ENCODE measurements at regions not wholly inside any gene's neighbourhood (a gene's known extent, or its start where the extent isn't known, plus 50 kb on each side); places are given as distances from the start of the nearest gene placed in this dataset.

GRCh38 chr11:80084608-80085007 is 643.8 kb upstream of the TENM4 start:
- no peak for DNase-seq

DNA sequence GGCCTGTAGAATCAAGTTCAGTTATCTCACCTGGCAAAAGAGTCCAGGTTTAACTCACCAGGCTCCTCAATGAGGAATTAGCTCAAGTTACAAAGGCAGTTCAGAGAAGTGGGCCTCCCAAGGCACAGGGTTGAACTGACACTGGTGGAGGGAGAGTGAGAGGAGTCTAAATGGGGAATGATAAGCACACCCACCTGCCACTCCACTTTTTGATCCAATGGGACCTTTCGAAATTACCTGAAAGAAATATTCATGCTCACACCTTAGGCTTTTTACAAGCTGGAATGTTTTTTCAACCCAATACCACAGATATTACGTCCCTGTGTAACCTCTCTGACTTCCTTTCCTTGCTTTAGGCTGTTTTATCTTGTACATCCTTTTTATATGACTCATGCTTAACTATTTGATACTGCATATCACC is 642.7 kb upstream of the TENM4 start:
- DNase-seq, result no peak

DNA sequence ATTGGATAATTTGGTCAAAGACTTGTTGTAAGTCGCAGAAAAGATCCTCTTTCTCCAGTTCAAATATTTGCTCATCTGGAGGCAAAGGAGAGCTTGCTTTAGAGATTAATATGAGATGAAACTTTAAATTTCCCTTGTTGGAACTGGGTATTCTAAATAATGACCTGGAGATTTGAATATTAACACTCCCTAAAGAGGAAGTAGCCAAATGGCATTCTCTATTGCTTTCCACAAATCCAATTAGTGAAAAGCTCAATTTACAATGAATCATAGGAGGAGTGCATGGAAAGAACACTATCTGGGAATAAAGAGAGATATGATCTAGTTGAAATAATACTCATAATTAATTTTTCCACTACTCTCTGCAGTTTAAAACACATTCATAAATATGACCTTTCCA is 641.6 kb upstream of the TENM4 start:
- DNase-seq, result no peak

DNA sequence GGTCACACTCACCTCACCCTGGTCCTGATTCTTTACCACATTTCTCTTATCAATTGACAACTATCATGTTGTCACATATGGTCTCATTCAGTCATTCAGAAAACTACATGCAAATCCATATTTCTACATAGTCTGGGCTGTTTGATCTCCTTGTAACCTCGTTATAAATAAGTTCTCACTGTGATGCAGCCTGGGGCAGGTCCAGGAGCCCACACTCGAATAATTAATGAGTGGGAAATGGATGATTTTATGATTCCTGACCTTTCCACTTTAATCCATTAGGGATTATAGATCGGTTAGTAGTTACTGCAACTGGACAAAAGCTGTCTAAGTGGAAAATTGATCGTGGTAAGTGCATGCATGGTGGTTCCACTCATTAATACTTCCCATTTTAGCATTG is 636.3 kb upstream of the TENM4 start:
- DNase-seq, result no peak

GRCh38 chr11:80074837-80075236 is 634.0 kb upstream of the TENM4 start:
- no peak for DNase-seq

DNA sequence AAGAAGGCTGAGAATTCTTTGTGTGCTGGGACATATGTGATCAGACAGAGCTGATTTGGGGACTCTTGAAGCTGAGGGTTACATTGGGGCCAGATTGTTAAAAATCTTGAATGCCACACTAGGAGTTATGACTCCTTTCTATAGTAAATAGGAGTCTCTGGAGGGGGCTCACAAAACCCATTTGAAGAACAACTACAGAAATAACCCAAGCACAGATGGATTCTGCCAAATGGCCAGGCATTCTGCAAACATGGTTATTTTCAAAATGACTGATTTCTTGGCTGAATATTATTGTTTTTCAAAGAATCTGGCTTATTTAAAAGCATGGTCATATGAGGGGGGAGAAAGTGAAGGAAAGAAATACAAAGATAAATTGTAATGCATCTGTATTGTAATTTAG is 625.5 kb upstream of the TENM4 start:
- no peak for DNase-seq

DNA sequence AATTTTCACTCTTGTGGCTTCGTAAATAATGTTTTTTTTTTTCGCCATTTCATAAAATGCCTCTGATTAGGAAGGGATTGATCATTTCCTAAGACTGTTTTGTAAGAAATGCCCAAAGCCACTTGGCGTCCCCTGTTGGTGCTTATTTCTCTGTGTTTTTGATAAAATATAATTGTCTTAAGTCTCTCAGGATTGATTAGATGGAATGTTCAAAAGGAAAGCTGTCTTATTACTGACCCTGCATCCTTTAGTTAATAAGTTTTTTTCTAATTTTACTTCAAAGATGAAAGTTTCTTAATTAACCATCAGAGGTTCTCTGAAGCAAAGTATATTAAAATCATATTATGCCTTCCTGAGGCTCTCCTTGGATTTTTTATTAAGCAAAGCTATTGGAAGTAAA is 624.3 kb upstream of the TENM4 start:
- DNase-seq, result no peak

- DNase-seq, result no peak
Observed at GRCh38 chr11:80061056-80061455, 620.2 kb upstream of the TENM4 start.

- no peak for DNase-seq
Observed at GRCh38 chr11:80054582-80055165, 613.8 kb upstream of the TENM4 start.

DNA sequence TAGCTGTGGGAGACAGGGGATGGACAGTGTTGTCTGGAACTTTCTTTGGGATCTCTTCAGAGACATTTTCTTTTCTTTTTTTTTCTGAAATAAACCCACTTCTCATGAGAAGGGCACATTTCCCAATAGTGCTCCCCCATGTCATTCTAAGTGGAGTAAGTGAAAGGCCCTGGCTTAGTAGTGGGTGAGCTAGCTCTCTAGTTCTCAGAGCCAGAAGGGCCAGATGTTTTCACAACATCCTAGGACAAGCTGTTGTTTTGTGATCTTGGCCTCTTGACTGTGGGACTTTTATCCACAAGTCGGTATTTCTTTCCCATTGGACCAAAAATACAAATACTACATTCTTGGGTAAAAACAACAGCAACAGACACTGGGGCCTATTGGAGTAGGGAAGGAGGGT is 607.7 kb upstream of the TENM4 start:
- DNase-seq, result no peak

DNA sequence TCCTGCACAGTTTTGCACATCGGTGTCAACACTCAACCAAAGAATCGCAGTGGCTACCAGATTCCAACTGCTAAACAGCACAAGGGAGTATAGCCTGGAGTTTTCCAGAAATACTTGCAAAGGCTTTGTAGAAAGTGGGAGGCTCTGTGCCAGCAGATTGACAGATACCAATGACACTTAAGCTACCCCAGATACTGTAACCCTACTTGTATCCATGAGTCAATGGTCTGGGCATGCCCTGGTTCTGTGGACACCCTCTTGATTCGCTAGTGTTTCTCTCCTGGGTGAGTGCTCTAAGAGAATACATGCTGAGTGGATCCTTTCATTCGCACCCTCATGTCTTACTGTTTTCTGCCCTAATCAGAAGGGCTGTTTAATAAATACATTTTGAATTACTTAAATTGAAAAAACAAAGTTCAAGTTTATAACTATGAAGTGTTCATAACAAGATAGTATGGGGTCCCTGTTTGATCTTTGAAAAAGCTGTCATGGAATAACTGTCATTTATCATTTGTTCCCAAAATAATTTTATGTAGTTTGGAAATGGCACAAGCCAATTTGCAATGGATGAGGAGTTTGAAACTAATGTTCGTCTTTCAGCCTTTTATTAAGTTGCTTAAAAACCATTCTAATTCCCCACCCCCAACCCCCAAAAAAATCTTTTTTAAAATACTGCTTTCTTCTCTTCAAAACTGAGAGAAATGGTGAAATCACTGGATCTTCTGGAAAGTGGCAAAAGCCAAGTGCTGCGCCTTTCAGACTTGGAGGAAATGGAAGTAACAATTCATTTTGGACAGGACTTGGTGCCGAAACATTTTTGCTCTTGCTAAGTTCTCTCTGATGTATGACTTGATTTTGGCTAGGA is 600.5 kb upstream of the TENM4 start:
- no peak for DNase-seq

DNA sequence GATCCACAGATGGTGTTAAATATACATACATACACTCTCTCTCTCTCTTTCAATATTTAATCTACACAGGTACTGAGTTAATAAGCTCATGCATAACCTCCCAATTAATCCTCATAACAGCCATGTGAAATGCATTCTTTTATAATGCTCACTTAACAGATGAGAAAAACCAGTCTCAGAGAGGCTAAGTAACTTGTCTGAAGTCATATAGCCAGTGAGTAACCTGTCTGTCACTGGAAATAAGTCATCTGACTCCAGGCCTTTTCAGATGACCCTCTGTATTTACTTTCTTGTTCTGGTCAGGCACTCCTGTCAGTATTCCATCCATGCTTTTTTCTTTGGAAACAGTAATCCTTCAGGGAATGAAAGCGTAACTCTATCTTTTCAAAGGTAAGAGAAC is 594.0 kb upstream of the TENM4 start:
- DNase-seq, result no peak

GRCh38 chr11:80031014-80031600 is 590.3 kb upstream of the TENM4 start:
- DNase-seq, result no peak

DNA sequence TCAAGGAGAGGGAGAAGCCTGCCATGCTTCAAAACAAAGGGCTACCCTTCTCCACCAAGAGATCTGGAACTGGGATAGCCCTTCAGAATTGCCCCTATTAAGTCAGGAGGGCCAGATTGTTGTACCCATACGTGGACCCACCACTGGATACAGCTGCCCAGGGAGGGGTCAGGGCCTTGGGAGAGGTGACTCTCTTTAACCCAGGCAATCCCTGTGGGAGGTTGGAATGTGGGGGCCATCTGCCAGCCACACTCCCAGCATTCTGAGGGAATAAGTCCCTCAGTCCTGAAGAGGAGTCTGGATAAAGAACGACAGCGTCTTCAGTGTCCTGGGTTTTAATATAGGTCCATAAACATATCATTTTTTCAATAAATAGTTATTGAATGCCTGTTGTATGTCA is 588.2 kb upstream of the TENM4 start:
- no peak for DNase-seq

DNA sequence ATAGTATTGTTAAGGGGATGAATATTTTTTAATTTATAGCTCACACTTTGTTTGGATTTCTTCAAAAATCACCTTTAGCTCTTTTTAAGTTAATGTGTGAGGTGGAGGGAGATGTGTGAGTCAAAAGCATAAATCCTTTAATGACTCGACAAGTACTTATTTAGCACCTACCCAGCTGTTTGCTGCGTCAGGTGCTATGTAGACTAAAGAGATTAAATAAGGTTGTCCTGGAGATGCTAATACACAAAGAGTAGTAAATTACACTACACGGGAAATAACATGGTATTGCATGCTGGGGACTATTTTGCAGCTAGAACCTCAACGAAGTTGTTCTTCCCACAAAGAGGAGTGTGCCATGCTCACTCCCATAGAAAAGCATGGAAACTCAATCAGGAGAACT is 583.3 kb upstream of the TENM4 start:
- no peak for DNase-seq

DNA sequence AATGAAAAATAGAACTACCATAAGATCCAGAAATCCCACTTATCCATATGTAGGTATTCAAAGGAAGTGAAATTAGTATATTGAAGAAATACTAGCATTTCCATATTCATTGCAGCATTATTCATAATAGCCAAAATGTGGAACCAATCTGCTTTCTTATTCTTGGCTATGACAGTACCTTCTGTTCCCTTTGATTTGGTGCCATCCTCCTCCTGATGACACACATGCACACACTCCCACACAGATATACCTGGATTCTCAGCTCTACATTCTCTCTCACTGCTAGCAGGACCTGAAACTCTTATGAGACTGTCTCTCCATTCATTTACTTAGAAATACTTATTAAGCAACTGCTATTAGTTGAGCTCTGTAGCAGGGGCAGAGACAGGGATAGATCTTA is 582.6 kb upstream of the TENM4 start:
- DNase-seq, result no peak

DNA sequence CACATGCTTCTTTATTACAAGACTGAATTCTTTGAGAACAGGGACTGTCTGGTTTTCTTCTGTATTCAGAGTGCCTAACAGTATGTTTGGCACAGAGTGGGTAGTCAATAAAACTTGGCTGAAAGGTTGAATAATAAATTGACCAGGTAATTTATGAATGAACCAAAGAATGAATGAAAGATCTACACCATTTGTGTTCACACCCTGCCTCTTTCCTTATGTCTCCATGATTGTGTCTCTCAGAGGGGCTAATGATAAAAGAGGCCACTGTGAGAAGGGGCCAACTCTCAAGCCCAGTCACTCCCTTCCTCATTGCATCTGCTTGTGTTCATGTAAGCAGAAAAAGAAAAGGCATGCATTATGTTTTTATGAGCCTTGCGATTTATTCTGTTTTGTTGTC is 569.7 kb upstream of the TENM4 start:
- DNase-seq, result no peak

- DNase-seq, result no peak
Observed at GRCh38 chr11:80009081-80009480, 568.3 kb upstream of the TENM4 start.

- no peak for DNase-seq
Observed at GRCh38 chr11:80007616-80008015, 566.8 kb upstream of the TENM4 start.

DNA sequence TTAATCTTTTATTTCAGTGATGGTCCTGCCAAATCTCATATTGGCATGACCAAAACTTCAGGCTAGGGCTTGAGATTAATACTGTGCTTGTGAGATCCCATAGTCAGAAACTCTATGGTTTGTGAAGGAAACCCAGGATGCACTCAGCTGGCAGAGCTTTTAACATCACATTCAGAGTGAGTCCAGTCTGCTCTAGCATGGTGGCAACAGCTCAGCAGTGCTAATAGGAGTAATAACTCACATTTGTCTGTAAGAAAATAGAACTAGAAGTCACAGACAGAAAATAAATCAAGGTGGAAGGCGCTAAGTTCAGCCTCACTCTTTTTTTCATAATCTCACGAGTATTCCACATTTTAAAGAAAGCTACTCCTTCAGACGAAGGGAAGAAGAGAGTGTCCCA is 549.3 kb upstream of the TENM4 start:
- DNase-seq, result no peak

- no peak for DNase-seq
Observed at GRCh38 chr11:79982185-79982584, 541.4 kb upstream of the TENM4 start.

- DNase-seq, result no peak
Observed at GRCh38 chr11:79980916-79981315, 540.1 kb upstream of the TENM4 start.

GRCh38 chr11:79973721-79974617 is 533.1 kb upstream of the TENM4 start:
- DNase-seq, result no peak
